LNCAP (cell line): ENCODE measurements at regions not wholly inside any gene's neighbourhood (a gene's known extent, or its start where the extent isn't known, plus 50 kb on each side); places are given as distances from the start of the nearest gene placed in this dataset.

Experiments used
- CTCF ChIP-seq: fragments of 450-650 bp; IDR thresholded peaks from 2 replicates; pipeline ENCODE4 v1.5.1; 2017; ENCODE audit warnings: mild to moderate bottlenecking

- TF ChIP-seq CTCF = no peak
These were observed 186.0 kb upstream of the TNRC6C start for GRCh38 chr17:77772461-77772897.

- TF ChIP-seq CTCF = no peak
These were observed 185.6 kb upstream of the TNRC6C start for GRCh38 chr17:77772899-77773358.

- no peak for TF ChIP-seq CTCF
These were observed 184.3 kb upstream of the TNRC6C start for GRCh38 chr17:77774182-77774581.

GRCh38 chr17:77778636-77779489, 179.6 kb upstream of the TNRC6C start:
- no peak for TF ChIP-seq CTCF

- no peak for TF ChIP-seq CTCF
These were observed 178.6 kb upstream of the TNRC6C start for GRCh38 chr17:77779711-77780539.

GRCh38 chr17:77781536-77781935, 177.0 kb upstream of the TNRC6C start:
- TF ChIP-seq CTCF = no peak

- TF ChIP-seq CTCF = no peak
These were observed 176.3 kb upstream of the TNRC6C start for GRCh38 chr17:77782201-77782600.
